ENCODE measurements at regions not wholly inside any gene's neighbourhood (a gene's known extent, or its start where the extent isn't known, plus 50 kb on each side); places are given as distances from the start of the nearest gene placed in this dataset.

DNA sequence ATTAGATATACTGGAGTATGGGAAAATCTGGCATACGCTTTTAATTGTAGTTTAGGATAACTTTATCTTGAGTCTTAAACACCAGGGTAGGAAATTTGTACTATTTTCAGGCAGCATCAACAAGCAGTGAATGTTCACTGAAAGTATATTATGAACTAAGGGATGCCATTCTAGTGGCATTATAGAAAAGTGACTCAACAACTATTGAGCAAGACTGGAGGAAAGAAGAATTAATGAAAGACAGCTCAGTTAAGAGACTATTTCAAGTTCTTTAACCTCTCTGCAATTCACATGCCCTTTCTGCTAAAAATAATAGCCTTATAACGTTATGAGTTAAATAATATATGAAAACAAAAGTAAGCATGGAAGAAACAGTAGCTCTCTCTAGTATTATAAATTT lies 343.1 kb downstream of the FSCB start:
- TF ChIP-seq CTCF (IDR thresholded peaks at IDR 0.05) (no peak), POLR2AphosphoS5 (IDR thresholded peaks at IDR 0.05; ENCODE audit: low read depth, low read length) (no peak), RAD21 (IDR thresholded peaks at IDR 0.05; ENCODE audit: low read length) (no peak)
- TF ChIP-seq, protein P1, sequence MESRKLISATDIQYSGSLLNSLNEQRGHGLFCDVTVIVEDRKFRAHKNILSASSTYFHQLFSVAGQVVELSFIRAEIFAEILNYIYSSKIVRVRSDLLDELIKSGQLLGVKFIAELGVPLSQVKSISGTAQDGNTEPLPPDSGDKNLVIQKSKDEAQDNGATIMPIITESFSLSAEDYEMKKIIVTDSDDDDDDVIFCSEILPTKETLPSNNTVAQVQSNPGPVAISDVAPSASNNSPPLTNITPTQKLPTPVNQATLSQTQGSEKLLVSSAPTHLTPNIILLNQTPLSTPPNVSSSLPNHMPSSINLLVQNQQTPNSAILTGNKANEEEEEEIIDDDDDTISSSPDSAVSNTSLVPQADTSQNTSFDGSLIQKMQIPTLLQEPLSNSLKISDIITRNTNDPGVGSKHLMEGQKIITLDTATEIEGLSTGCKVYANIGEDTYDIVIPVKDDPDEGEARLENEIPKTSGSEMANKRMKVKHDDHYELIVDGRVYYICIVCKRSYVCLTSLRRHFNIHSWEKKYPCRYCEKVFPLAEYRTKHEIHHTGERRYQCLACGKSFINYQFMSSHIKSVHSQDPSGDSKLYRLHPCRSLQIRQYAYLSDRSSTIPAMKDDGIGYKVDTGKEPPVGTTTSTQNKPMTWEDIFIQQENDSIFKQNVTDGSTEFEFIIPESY (IDR thresholded peaks at IDR 0.05; ENCODE audit: borderline replicate concordance, low read depth): no peak
- TF ChIP-seq, protein P2, sequence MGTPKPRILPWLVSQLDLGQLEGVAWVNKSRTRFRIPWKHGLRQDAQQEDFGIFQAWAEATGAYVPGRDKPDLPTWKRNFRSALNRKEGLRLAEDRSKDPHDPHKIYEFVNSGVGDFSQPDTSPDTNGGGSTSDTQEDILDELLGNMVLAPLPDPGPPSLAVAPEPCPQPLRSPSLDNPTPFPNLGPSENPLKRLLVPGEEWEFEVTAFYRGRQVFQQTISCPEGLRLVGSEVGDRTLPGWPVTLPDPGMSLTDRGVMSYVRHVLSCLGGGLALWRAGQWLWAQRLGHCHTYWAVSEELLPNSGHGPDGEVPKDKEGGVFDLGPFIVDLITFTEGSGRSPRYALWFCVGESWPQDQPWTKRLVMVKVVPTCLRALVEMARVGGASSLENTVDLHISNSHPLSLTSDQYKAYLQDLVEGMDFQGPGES (IDR thresholded peaks at IDR 0.05; ENCODE audit: low read depth, low read length): no peak

All from SK-N-SH (cell line).